Parathyroid adenoma (tissue), 2 donors: ENCODE measurements at regions not wholly inside any gene's neighbourhood (a gene's known extent, or its start where the extent isn't known, plus 50 kb on each side); places are given as distances from the start of the nearest gene placed in this dataset.

Experiments
- H2AFZ ChIP-seq: fragments of 300-600 bp; sonication (generic); one replicate; pipeline ENCODE4 v1.7.0; 2017; ENCODE audit warnings: antibody characterized with exemption, mild to moderate bottlenecking
- H3K27ac ChIP-seq: fragments of 300-600 bp; sonication (generic); one replicate; pipeline ENCODE4 v1.7.0; 2017
- H3K27me3 ChIP-seq: fragments of 300-600 bp; sonication (generic); one replicate; pipeline ENCODE4 v1.7.0; 2017; ENCODE audit warnings: low read length; ENCODE audit not compliant: control insufficient read depth, insufficient read depth
- H3K36me3 ChIP-seq: fragments of 300-600 bp; sonication (generic); one replicate; pipeline ENCODE4 v1.7.0; 2017; ENCODE audit warnings: low read length; ENCODE audit not compliant: control insufficient read depth, insufficient read depth
- H3K4me1 ChIP-seq: fragments of 300-600 bp; sonication (generic); one replicate; pipeline ENCODE4 v1.7.0; 2017; ENCODE audit warnings: control low read depth
- H3K4me2 ChIP-seq: fragments of 300-600 bp; sonication (generic); one replicate; pipeline ENCODE4 v1.7.0; 2017; ENCODE audit warnings: low read length
- H3K4me3 ChIP-seq: fragments of 300-600 bp; sonication (generic); one replicate; pipeline ENCODE4 v1.7.0; 2017; ENCODE audit warnings: low read depth, low read length
- H3K79me2 ChIP-seq: fragments of 300-600 bp; sonication (generic); one replicate; pipeline ENCODE4 v1.7.0; 2017; ENCODE audit warnings: control low read depth
- H3K9ac ChIP-seq: fragments of 300-600 bp; sonication (generic); one replicate; pipeline ENCODE4 v1.7.0; 2017; ENCODE audit warnings: mild to moderate bottlenecking
- H3K9me3 ChIP-seq: fragments of 300-600 bp; sonication (generic); one replicate; pipeline ENCODE4 v1.7.0; 2017; ENCODE audit warnings: low read length; ENCODE audit not compliant: control insufficient read depth
- CTCF ChIP-seq: fragments of 300-600 bp; sonication (generic); IDR thresholded peaks from one replicate; pipeline ENCODE4 v1.7.0; 2017; ENCODE audit warnings: antibody characterized with exemption, mild to moderate bottlenecking
- donor health status: primary hyperparathyroidism.

- no peak for TF ChIP-seq CTCF
- H3K9ac ChIP-seq, result no peak overlapping the region
These were observed 67.6 kb upstream of the CYP2D6 start for GRCh38 chr22:42198226-42198625.

GRCh38 chr22:42196454-42196853 is 65.8 kb upstream of the CYP2D6 start:
- H3K4me3 ChIP-seq, result no peak overlapping the region
- no peak for TF ChIP-seq CTCF
- H3K36me3 ChIP-seq, result no peaks in the 10 kb centered on the region
- no peak overlapping the region for H2AFZ ChIP-seq
- H3K27ac ChIP-seq, result no peak overlapping the region
- peaks cover 13% of the 10 kb centered on the region for H3K79me2 ChIP-seq
- no peak overlapping the region for H3K9ac ChIP-seq
- H3K4me2 ChIP-seq, result no peak overlapping the region
- H3K9me3 ChIP-seq, result no peaks in the 10 kb centered on the region
- no peaks in the 10 kb centered on the region for H3K4me1 ChIP-seq
- H3K27me3 ChIP-seq, result no peaks in the 10 kb centered on the region

More at GRCh38 chr22:42198226-42198625, 67.6 kb upstream of the CYP2D6 start:
- H3K9me3 ChIP-seq, result no peaks in the 10 kb centered on the region
- H3K27ac ChIP-seq, result no peak overlapping the region
- no peaks in the 10 kb centered on the region for H3K27me3 ChIP-seq
- H3K4me1 ChIP-seq, result no peaks in the 10 kb centered on the region
- H2AFZ ChIP-seq, result no peak overlapping the region
- H3K79me2 ChIP-seq, result peaks cover 13% of the 10 kb centered on the region
- no peaks in the 10 kb centered on the region for H3K36me3 ChIP-seq
- no peak overlapping the region for H3K4me3 ChIP-seq
- H3K4me2 ChIP-seq, result no peak overlapping the region

- H3K9ac ChIP-seq, result no peak overlapping the region
- H3K36me3 ChIP-seq, result no peaks in the 10 kb centered on the region
- H3K4me1 ChIP-seq, result no peaks in the 10 kb centered on the region
- H3K79me2 ChIP-seq, result peaks cover 7% of the 10 kb centered on the region
- TF ChIP-seq CTCF, result no peak
- no peak overlapping the region for H3K27ac ChIP-seq
- H2AFZ ChIP-seq, result no peak overlapping the region
- H3K4me2 ChIP-seq, result peak overlapping the region; percentile 14
- H3K27me3 ChIP-seq, result no peaks in the 10 kb centered on the region
- H3K9me3 ChIP-seq, result no peaks in the 10 kb centered on the region
- no peak overlapping the region for H3K4me3 ChIP-seq
These were observed 64.3 kb upstream of the CYP2D6 start for GRCh38 chr22:42194953-42195352.

GRCh38 chr22:42194104-42194851 is 63.7 kb upstream of the CYP2D6 start:
- Histone ChIP-seq H3K27ac (no peak overlapping the region), H3K79me2 (peaks cover 7% of the 10 kb centered on the region), H3K4me3 (no peak overlapping the region), H3K9me3 (no peaks in the 10 kb centered on the region), H3K9ac (no peak overlapping the region), H3K4me2 (peak overlapping the region; percentile 14), H3K36me3 (no peaks in the 10 kb centered on the region), H3K4me1 (no peaks in the 10 kb centered on the region), H3K27me3 (no peaks in the 10 kb centered on the region), H2AFZ (no peak overlapping the region)
- no peak for TF ChIP-seq CTCF

GRCh38 chr22:42192547-42192946 is 61.9 kb upstream of the CYP2D6 start:
- Histone ChIP-seq H3K9ac (no peak overlapping the region), H2AFZ (no peak overlapping the region), H3K36me3 (no peaks in the 10 kb centered on the region), H3K27ac (no peak overlapping the region), H3K79me2 (peaks cover 7% of the 10 kb centered on the region), H3K4me3 (no peak overlapping the region), H3K27me3 (no peaks in the 10 kb centered on the region), H3K4me2 (no peak overlapping the region), H3K9me3 (no peaks in the 10 kb centered on the region), H3K4me1 (no peaks in the 10 kb centered on the region)
- no peak for TF ChIP-seq CTCF
